GM18517 (cell line): ENCODE measurements at regions not wholly inside any gene's neighbourhood (a gene's known extent, or its start where the extent isn't known, plus 50 kb on each side); places are given as distances from the start of the nearest gene placed in this dataset.
A peak's percentile ranks its signal among the peaks of the same experiment; 100 is the strongest.
"Not testable (repeated sequence)": the region's sequence is repeated elsewhere in the genome, so short reads cannot be mapped to it uniquely, and the experiment has no call there.

Experiments
- ATAC-seq: cut with Tn5 transposase; IDR thresholded peaks from one replicate; pipeline ENCODE4 v1.9.1; 2021; ENCODE audit warnings: mild to moderate bottlenecking, moderate library complexity; ENCODE audit not compliant: unreplicated experiment

- ATAC-seq: not testable (repeated sequence)
Measured at GRCh38 chr3:75241226-75241962, 422.7 kb upstream of the FRG2C start.

GRCh38 chr3:75242012-75242735, 422.0 kb upstream of the FRG2C start:
- no peak for ATAC-seq

DNA sequence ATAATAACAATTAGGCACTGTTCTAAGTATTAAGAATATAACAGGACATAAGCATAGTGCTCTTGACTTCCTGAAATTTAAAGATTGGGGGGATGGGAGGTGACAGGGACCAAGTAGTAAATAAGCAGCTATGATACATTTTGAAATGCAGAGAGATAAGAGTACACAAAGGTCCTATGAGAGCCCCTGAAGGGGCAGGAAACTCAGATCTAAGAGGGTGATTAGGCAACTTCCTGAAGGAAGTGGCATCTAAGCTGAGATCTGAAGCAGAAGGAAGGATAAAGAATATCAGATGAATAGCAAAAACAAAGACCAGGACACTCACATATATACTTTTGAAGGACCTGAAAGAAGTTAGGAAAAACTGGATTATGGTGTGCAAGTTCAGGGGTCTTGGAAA, 415.2 kb upstream of the FRG2C start:
- no peak for ATAC-seq

DNA sequence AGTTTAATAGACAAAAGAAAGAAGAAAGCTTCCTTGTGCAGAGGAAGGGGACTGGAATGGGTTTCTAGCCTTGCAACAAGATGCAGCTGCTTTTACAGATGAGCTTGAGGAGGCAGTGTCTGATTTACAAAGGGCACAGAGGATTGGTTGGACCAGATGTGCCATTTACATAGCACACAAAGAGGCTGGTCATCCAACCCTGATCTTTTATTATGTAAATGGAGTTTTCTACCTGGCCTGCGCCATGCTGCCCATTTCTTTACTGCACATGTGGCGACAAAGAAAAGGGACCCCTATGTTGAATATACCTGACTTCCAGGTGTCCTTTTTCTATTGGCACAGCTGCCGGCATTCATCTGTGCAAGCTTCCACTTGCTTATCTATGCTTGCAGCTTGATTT, 409.4 kb upstream of the FRG2C start:
- ATAC-seq: no peak

DNA sequence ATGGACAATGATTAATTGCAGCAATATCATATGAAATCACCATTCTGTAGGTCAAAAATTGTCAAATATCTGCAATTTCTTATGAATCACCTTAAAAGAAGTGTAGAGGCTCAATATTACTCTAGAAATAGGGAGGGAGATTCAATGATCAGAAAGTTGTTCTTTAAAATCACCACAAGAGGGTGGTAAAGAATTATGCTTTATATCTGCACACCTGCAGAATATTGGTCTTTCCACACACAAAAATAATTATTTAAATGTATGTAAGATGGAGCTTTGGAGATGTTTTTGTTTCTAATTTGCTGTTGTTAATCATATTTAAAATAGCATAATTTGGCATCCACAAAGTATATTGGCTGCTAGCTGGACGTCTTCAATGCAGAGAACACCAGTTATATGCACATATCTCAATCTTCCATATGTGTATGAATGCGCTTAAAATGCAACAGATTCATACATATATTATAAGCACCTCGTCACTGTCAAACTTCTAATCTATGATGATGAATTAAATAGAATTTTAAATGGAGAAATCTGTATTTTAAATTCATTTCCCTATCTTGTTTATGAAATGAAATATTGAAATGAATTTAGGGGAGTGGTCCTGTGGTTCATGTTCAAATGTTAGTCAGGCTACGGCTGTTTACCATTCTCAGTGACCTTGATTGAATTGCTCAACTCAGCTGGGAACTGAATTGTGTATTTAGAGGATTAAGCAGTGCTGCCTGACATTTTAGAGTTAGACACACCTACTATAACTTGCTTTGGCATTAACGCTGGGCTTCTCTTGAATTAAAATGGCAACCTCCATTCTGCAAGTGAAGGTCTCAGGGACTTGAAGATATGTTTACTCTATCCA, 405.1 kb upstream of the FRG2C start:
- ATAC-seq: peak; percentile 65

DNA sequence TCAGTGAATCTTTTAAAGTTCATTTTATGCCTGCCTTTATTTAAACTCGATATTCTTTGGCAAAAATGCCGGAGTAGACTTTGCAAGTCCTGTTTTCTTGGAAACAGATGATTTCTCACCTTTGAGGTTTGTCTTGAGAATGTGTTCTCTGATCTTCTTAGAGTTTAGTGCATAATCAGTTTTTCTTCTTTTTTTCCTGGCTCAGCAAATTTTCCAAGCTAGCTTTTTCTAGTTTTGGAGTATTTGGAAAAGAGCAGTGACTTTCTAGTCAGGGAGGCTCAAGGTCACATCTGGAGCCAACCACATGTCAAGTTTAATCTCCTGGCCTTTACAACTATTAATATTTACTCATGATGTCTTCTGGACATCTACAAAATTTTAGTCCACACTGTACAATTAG, 403.2 kb upstream of the FRG2C start:
- not testable (repeated sequence) for ATAC-seq

- no peak for ATAC-seq
Measured at GRCh38 chr3:75262661-75263060, 401.5 kb upstream of the FRG2C start.

GRCh38 chr3:75265897-75266296, 398.2 kb upstream of the FRG2C start:
- ATAC-seq: no peak

DNA sequence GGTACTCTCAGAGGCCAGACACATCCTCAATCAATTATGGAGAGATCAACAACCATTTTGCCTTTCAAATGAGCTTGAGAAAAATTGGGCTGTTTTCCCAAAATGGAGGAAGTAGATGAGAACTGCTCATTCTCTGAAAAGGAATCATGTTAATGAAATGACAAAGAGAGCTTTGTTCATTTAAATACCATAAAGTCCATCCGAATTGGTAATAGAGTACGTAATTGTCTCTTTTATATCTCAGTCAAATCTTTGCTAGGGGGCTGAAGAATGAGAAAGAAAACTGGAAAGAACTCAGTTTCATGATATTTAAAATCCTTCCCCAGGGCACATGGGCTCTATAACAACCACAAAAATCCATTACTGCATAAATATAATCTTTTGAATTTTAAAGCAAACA, 395.6 kb upstream of the FRG2C start:
- not testable (repeated sequence) for ATAC-seq

DNA sequence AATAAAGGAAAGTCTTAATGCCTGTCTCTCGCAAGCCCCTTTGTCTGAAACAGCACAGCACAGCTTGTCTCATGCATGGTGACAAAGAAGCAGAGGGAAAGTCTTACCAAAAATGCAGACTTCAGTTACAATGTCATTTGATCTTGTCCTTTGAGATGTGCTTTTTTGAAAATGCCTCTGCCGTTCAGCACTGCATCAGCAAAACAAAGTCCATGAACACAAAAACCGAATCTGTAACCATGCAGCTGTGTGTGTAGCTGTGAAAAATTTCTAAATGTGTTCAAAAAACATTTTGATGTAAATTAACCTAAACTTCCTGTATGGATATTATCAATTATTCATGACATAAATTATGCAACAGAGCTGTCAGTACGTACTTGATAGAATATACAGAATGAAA, 391.9 kb upstream of the FRG2C start:
- not testable (repeated sequence) for ATAC-seq

DNA sequence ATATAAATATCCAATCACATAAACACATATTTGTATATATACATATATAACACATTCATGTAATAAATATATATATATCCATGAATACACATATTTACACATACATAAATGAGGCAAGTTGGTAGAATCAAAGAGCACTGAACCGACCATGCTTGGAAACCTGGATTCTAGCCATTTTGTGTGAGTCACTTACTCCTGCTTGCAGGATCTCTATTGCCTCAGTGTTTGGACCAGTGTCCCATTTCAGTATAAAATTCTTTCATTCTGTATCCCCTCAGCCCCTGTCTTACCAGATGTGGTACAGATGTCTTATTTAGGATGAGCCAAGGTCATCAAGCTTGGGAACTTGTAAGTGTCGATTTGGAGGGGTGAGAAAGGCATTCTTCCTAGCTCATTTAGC, 391.4 kb upstream of the FRG2C start:
- ATAC-seq: no peak

GRCh38 chr3:75285531-75286148, 378.5 kb upstream of the FRG2C start:
- not testable (repeated sequence) for ATAC-seq

GRCh38 chr3:75288972-75289574, 375.1 kb upstream of the FRG2C start:
- ATAC-seq: not testable (repeated sequence)

GRCh38 chr3:75294124-75294523, 370.0 kb upstream of the FRG2C start:
- ATAC-seq: no peak

GRCh38 chr3:75295013-75295412, 369.1 kb upstream of the FRG2C start:
- no peak for ATAC-seq

DNA sequence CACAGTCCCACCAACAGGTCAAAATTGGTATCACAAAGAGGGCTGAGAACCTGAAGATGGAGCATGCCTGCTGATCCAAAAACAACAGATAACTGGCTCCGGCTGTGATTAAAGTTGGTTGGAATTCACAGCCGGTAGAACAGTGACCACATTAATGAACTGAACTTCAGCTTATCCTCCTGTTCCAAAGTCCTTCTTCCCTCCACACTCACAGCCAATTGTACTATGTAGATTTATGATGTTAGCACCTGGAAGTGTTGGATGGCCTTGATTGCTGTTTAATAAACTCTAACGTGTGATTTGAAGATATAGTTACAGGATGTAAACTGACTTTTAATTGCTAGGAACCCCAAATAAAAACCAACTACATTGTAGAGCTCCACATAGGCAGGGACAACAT, 367.3 kb upstream of the FRG2C start:
- no peak for ATAC-seq

GRCh38 chr3:75300606-75301005, 363.5 kb upstream of the FRG2C start:
- no peak for ATAC-seq

DNA sequence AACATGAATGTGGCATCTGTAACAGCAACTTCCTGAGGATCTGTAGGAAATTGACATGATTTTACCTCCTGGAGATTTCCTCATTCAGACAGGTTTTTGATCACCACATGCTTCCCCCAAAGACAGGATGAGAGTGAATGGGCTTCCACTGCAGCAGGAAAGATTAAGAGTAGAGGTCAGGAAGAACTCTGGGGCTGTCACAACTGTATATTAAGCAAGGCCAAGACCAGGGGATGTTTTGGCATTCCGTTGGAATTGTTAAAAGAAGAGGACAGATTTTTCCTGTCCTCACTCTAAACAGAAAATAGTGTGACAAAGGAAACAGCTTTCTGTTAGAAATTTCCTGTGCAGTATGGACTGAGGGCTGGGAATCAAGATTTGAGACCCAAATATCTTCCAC, 363.1 kb upstream of the FRG2C start:
- not testable (repeated sequence) for ATAC-seq

DNA sequence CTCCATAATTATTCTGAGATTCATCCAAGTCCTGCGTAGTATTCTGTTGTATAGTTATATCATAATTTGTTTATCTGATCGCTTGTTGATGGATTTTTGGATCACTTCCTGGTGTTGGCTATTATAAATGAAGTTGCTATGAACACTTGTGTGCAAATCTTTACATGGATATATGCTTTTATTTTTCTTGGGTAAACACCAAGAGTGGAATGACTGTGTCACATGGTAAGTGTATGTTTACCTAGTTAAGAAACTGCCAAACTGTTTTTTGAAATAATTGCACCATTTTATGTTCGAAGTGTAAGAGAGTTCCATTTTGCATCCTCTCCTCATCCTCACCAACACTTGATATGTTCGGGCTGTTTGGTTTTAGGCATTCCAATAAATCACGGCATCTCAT, 360.4 kb upstream of the FRG2C start:
- no peak for ATAC-seq

- no peak for ATAC-seq
Measured at GRCh38 chr3:75305901-75306300, 358.2 kb upstream of the FRG2C start.

DNA sequence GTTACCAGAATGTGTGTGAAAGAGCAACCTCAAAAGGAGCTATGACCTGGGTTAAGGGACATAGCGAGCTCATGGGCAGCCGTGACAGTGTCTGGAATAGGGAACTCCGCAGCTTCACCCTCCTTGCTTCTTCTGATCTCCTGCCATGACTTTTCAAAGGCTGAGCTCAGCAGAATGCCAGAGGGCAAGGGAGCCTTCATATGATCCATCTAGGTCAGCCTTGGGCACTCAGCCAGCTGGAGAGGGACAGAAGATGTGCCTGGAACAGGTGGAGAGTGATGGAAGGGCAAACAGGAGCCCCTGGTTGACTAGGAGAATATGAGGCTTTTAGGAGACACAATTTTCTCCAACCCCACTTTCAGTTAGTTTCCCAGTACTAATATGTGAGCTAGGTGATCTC, 352.8 kb upstream of the FRG2C start:
- not testable (repeated sequence) for ATAC-seq
